ENCODE measurements at regions not wholly inside any gene's neighbourhood (a gene's known extent, or its start where the extent isn't known, plus 50 kb on each side); places are given as distances from the start of the nearest gene placed in this dataset.

DNA sequence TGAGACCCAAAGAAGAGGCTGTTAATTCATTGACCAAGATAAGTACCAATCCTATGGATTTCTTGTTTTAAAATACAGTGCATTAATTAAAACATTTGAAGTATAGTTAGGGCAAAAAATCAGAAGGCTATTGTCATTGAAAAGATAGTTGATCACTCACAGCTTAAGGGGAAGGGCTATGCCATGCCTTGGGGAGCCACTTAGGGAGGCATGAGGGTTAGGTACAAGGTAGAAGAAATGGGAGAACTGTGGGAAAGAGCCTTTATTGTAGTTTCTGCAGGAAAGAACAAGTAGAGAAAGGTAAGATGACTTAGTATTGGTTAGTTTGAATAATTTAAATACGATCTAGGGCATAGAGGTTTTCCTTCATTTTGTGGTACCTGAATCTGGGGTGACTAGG is 1285.5 kb upstream of the TMEFF2 start:
- Histone ChIP-seq H3K27ac (no peak overlapping the region), H3K27me3 (no peaks in the 10 kb centered on the region), H3K9me3 (no peaks in the 10 kb centered on the region), H3K36me3 (no peaks in the 10 kb centered on the region), H3K4me3 (ENCODE audit: low read depth in 1 of 2, low read length in 1 of 2) (no peak overlapping the region), H3K4me1 (ENCODE audit: control insufficient read depth in 1 of 2, insufficient read depth in 1 of 2, low read depth in 1 of 2, low read length in 1 of 2) (no peaks in the 10 kb centered on the region)
- TF ChIP-seq, protein P1, sequence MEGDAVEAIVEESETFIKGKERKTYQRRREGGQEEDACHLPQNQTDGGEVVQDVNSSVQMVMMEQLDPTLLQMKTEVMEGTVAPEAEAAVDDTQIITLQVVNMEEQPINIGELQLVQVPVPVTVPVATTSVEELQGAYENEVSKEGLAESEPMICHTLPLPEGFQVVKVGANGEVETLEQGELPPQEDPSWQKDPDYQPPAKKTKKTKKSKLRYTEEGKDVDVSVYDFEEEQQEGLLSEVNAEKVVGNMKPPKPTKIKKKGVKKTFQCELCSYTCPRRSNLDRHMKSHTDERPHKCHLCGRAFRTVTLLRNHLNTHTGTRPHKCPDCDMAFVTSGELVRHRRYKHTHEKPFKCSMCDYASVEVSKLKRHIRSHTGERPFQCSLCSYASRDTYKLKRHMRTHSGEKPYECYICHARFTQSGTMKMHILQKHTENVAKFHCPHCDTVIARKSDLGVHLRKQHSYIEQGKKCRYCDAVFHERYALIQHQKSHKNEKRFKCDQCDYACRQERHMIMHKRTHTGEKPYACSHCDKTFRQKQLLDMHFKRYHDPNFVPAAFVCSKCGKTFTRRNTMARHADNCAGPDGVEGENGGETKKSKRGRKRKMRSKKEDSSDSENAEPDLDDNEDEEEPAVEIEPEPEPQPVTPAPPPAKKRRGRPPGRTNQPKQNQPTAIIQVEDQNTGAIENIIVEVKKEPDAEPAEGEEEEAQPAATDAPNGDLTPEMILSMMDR (IDR thresholded peaks at IDR 0.05): no peak

DNA sequence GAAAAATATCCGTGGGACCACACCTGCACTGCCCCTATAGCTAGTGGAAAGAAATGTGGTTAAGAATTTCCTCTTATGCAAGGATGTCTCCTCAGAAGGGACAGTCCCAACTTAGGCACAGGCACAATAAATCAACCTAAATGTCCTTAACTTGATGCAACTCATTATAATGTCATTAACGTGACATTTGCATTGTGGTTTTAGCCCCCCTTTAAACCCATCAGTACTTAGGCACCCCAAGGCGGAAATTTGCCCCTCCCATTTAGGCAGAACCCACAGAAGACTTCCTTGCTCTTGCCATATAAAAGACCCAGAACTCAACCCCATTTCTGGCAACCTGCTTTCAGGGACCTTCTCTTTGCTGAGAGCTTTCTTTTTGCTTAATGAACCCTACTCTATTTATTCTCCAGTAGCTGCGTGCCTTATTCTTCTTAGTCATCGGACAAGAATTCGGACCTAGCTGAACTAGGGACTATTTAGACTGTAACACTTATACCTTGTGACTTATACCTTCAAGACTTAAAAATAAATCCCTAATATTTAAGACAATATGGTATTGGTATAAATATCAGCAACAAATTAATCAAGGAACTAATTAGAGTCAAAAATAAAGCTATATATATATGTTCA is 1281.6 kb upstream of the TMEFF2 start:
- no peak overlapping the region for H3K27ac ChIP-seq

DNA sequence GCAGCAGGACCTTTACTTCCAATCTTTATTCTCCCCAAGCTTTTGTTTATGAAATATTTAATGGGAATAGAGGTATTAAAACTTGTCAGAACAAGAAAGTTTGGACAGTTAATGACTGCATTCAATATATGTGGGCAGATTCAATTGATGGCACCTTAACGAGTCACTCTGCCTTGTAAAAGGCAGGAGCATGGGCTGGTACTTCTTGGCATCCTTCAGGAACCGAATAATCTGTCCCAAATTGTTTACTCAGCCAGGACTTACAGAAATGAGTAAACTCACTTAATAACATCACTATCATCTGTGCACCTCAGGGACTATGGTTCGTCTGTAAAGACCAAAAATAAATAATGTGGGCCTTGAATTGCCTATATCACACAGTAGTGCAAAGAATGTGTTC is 1280.3 kb upstream of the TMEFF2 start:
- TF ChIP-seq, protein P1 (IDR thresholded peaks at IDR 0.05): no peak
- no peaks in the 10 kb centered on the region for H3K36me3 ChIP-seq
- H3K27me3 ChIP-seq: no peaks in the 10 kb centered on the region
- H3K9me3 ChIP-seq: no peaks in the 10 kb centered on the region
- H3K4me3 ChIP-seq (ENCODE audit: low read depth in 1 of 2, low read length in 1 of 2): no peak overlapping the region
- no peaks in the 10 kb centered on the region for H3K4me1 ChIP-seq (ENCODE audit: control insufficient read depth in 1 of 2, insufficient read depth in 1 of 2, low read depth in 1 of 2, low read length in 1 of 2)
- no peak overlapping the region for H3K27ac ChIP-seq

More for the DNA sequence above, 1281.6 kb upstream of the TMEFF2 start:
- no peaks in the 10 kb centered on the region for H3K27me3 ChIP-seq
- H3K36me3 ChIP-seq: no peaks in the 10 kb centered on the region
- H3K4me3 ChIP-seq (ENCODE audit: low read depth in 1 of 2, low read length in 1 of 2): no peak overlapping the region
- H3K9me3 ChIP-seq: no peaks in the 10 kb centered on the region
- TF ChIP-seq, protein P1 (IDR thresholded peaks at IDR 0.05): no peak
- no peaks in the 10 kb centered on the region for H3K4me1 ChIP-seq (ENCODE audit: control insufficient read depth in 1 of 2, insufficient read depth in 1 of 2, low read depth in 1 of 2, low read length in 1 of 2)

DNA sequence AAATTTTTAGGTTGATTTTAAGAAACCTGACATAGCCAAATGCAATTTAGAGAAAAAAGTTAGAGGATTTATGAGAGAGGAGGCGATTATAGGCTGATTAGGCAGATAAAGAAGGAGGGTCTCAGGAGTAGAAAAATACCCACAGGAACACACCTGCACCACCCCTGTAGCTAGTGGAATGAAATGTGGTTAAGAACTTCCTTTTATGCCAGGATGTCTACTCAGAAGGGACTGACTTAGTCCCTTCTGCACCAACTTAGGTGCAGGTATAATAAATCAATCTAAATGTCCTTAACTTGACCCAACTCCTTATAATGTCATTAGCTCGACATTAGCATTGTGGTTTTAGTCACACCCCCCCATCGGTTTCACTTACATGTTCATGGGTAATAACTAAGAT is 1274.5 kb upstream of the TMEFF2 start:
- H3K4me1 ChIP-seq (ENCODE audit: control insufficient read depth in 1 of 2, insufficient read depth in 1 of 2, low read depth in 1 of 2, low read length in 1 of 2): no peaks in the 10 kb centered on the region
- H3K9me3 ChIP-seq: no peaks in the 10 kb centered on the region
- no peaks in the 10 kb centered on the region for H3K36me3 ChIP-seq
- H3K27me3 ChIP-seq: no peaks in the 10 kb centered on the region
- H3K27ac ChIP-seq: no peak overlapping the region
- TF ChIP-seq, protein P1 (IDR thresholded peaks at IDR 0.05): no peak
- no peak overlapping the region for H3K4me3 ChIP-seq (ENCODE audit: low read depth in 1 of 2, low read length in 1 of 2)

DNA sequence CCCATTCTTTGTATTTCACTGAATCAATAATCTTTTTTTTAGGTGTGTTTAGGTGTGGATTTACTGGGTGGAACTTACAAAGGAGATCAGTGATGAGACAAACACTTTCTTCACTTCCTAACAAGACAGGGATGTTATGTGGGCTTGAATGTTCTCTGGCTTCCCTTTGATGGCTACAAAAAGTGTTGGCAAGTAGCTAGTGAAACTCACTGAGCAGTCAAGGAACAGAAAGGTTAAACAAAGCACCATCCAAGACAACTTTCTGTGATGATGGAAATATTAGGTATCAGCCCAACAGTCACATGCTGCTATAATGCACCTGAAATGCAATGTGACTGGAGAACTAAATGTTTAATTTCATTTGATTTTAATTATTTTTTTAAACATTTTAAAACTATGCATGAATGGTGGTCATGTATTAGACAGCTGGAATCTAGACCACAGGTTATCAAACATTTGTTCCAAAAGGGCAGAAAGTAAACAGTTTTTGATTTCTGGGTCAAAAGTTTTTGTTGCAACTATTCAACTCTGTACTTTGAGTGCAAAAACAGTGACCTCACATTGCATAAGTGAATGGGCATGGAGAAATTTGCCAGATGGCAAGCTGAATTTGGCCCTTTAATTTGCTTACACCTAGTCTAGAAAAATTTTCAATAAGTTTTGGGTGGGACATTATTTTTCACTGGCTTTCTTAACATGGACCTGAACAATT is 1272.7 kb upstream of the TMEFF2 start:
- TF ChIP-seq, protein P1 (IDR thresholded peaks at IDR 0.05): no peak
- no peaks in the 10 kb centered on the region for H3K9me3 ChIP-seq
- no peaks in the 10 kb centered on the region for H3K27me3 ChIP-seq
- no peaks in the 10 kb centered on the region for H3K4me1 ChIP-seq (ENCODE audit: control insufficient read depth in 1 of 2, insufficient read depth in 1 of 2, low read depth in 1 of 2, low read length in 1 of 2)
- no peak overlapping the region for H3K4me3 ChIP-seq (ENCODE audit: low read depth in 1 of 2, low read length in 1 of 2)
- no peak overlapping the region for H3K27ac ChIP-seq
- H3K36me3 ChIP-seq: no peaks in the 10 kb centered on the region
